ENCODE measurements at regions not wholly inside any gene's neighbourhood (a gene's known extent, or its start where the extent isn't known, plus 50 kb on each side); places are given as distances from the start of the nearest gene placed in this dataset.

DNA sequence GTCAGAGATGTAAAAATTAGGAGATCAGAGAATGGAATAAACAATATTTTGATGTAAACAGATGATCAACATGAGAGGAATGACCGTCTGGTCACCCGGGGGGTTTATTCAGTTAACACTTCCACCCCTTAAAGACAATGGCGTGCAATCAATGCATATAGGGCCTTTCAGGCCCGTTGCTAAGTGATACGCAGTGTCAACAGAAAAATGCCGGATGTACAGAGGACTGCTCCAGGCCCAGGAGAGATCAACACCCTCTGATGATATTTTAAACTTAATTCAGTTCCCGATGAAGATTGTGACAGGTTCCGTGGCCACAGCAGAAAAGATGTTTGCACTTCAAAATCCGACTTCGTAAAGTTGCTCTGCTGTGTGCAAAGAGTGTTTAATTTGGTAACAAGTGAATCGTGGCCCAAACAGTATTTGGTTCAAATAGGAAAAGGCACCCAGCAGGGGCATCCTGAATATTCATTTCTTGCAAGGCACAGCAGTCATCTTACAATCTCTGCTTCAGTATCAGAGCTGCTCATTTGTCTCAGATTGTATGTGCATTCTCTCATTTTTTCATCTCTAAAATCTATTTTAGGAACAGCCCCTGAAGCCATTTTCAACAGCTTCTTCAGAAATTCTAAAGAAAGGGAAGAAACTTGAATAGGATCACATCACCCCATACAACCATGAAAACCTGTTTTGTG is 72.6 kb downstream of the FOXB1 start:
- Mint-ChIP-seq H3K27me3 (ENCODE audit: low read depth) (peaks cover 19% of the 10 kb centered on the region), H3K4me3 (ENCODE audit: unreplicated experiment) (no peak overlapping the region), H3K4me1 (ENCODE audit: low read depth) (peaks cover 25% of the 10 kb centered on the region), H3K9me3 (ENCODE audit: low read depth) (peaks cover 8% of the 10 kb centered on the region), H3K36me3 (ENCODE audit: low read depth) (peaks cover 2% of the 10 kb centered on the region), H3K27ac (ENCODE audit: unreplicated experiment) (no peak overlapping the region)
- TF ChIP-seq, protein P1, sequence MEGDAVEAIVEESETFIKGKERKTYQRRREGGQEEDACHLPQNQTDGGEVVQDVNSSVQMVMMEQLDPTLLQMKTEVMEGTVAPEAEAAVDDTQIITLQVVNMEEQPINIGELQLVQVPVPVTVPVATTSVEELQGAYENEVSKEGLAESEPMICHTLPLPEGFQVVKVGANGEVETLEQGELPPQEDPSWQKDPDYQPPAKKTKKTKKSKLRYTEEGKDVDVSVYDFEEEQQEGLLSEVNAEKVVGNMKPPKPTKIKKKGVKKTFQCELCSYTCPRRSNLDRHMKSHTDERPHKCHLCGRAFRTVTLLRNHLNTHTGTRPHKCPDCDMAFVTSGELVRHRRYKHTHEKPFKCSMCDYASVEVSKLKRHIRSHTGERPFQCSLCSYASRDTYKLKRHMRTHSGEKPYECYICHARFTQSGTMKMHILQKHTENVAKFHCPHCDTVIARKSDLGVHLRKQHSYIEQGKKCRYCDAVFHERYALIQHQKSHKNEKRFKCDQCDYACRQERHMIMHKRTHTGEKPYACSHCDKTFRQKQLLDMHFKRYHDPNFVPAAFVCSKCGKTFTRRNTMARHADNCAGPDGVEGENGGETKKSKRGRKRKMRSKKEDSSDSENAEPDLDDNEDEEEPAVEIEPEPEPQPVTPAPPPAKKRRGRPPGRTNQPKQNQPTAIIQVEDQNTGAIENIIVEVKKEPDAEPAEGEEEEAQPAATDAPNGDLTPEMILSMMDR (IDR thresholded peaks at IDR 0.05): no peak
- DNase-seq (ENCODE audit: low spot score): no peak

- Mint-ChIP-seq H3K27ac (ENCODE audit: unreplicated experiment) (no peak overlapping the region), H3K27me3 (ENCODE audit: low read depth) (peaks cover 22% of the 10 kb centered on the region), H3K4me1 (ENCODE audit: low read depth) (peaks cover 15% of the 10 kb centered on the region), H3K9me3 (ENCODE audit: low read depth) (peaks cover 8% of the 10 kb centered on the region), H3K36me3 (ENCODE audit: low read depth) (peaks cover 2% of the 10 kb centered on the region), H3K4me3 (ENCODE audit: unreplicated experiment) (no peak overlapping the region)
- TF ChIP-seq, protein P1 (IDR thresholded peaks at IDR 0.05): no peak
- no peak for DNase-seq (ENCODE audit: low spot score)
Observed at GRCh38 chr15:60077581-60078359, 73.7 kb downstream of the FOXB1 start.

DNA sequence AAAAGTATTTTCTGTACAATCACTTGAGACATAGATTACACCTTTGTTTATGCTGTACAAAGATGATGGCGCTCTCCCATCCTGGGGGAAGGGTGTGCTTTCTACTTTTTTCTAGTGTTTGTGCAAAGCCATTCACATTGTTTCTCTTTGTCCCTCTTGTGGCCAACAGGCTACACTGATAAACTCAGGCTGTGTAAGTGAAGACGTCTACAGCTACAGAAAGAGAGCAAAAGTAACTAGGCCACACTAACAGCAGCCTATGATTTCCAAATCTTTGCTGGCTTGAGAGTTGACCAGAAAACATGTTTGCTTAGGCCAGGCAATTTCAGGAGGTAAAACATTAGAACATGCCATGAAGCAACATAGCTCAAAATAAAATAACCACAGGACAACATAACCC is 75.1 kb downstream of the FOXB1 start:
- H3K4me3 Mint-ChIP-seq (ENCODE audit: unreplicated experiment): no peak overlapping the region
- peaks cover 25% of the 10 kb centered on the region for H3K27me3 Mint-ChIP-seq (ENCODE audit: low read depth)
- H3K27ac Mint-ChIP-seq (ENCODE audit: unreplicated experiment): no peak overlapping the region
- H3K9me3 Mint-ChIP-seq (ENCODE audit: low read depth): no peaks in the 10 kb centered on the region
- TF ChIP-seq, protein P1 (IDR thresholded peaks at IDR 0.05): peak; percentile 55
- no peak for DNase-seq (ENCODE audit: low spot score)
- H3K4me1 Mint-ChIP-seq (ENCODE audit: low read depth): peaks cover 1% of the 10 kb centered on the region
- no peaks in the 10 kb centered on the region for H3K36me3 Mint-ChIP-seq (ENCODE audit: low read depth)

- no peaks in the 10 kb centered on the region for H3K36me3 Mint-ChIP-seq (ENCODE audit: low read depth)
- DNase-seq (ENCODE audit: low spot score): no peak
Observed at GRCh38 chr15:60081976-60082375, 77.9 kb downstream of the FOXB1 start.

DNA sequence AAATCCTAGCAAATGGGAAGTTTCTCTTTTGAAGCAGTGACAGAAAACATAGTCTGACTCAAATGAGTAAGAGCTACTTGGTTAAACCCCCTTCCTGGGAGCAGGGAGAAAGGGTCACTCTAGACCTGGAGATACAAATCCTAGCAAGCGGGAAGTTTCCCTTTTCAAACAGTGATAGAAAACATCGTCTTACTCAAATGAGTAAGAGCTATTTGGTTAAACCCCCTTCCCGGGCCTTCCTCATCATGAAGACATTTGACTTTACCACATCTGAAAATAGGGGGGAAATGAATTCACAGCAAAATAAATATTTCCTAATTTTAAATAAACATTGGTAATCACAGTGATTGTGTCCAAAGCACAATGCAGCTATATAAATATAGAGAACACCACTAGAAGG is 79.2 kb downstream of the FOXB1 start:
- DNase-seq (ENCODE audit: low spot score): no peak
- Mint-ChIP-seq H3K4me1 (ENCODE audit: low read depth) (no peaks in the 10 kb centered on the region), H3K36me3 (ENCODE audit: low read depth) (no peaks in the 10 kb centered on the region), H3K4me3 (ENCODE audit: unreplicated experiment) (no peak overlapping the region), H3K9me3 (ENCODE audit: low read depth) (no peaks in the 10 kb centered on the region), H3K27me3 (ENCODE audit: low read depth) (peaks cover 39% of the 10 kb centered on the region), H3K27ac (ENCODE audit: unreplicated experiment) (no peak overlapping the region)
- TF ChIP-seq, protein P1 (IDR thresholded peaks at IDR 0.05): no peak

More at GRCh38 chr15:60081976-60082375, 77.9 kb downstream of the FOXB1 start:
- no peaks in the 10 kb centered on the region for H3K9me3 Mint-ChIP-seq (ENCODE audit: low read depth)
- H3K4me1 Mint-ChIP-seq (ENCODE audit: low read depth): no peaks in the 10 kb centered on the region
- H3K27ac Mint-ChIP-seq (ENCODE audit: unreplicated experiment): no peak overlapping the region
- H3K27me3 Mint-ChIP-seq (ENCODE audit: low read depth): peaks cover 31% of the 10 kb centered on the region
- H3K4me3 Mint-ChIP-seq (ENCODE audit: unreplicated experiment): no peak overlapping the region
- TF ChIP-seq, protein P1 (IDR thresholded peaks at IDR 0.05): no peak
